Erythroblast (primary cell): ENCODE measurements at regions not wholly inside any gene's neighbourhood (a gene's known extent, or its start where the extent isn't known, plus 50 kb on each side); places are given as distances from the start of the nearest gene placed in this dataset.

Experiments
- GATA1 ChIP-seq: IDR thresholded peaks from 2 replicates; pipeline ENCODE4 v1.6.1; 2011; ENCODE audit warnings: low read depth, mild to moderate bottlenecking, control low read depth, low read length, moderate library complexity
- POLR2A ChIP-seq: IDR thresholded peaks from 2 replicates; pipeline ENCODE4 v1.6.1; 2011; ENCODE audit warnings: mild to moderate bottlenecking, low read length

GRCh38 chr3:94234177-94234788 lies 171.4 kb downstream of the NSUN3 start:
- no peak for TF ChIP-seq GATA1
- no peak for TF ChIP-seq POLR2A
